GM23338 (cell line): ENCODE measurements at regions not wholly inside any gene's neighbourhood (a gene's known extent, or its start where the extent isn't known, plus 50 kb on each side); places are given as distances from the start of the nearest gene placed in this dataset.

Experiments used
- CTCF ChIP-seq, 2 experiments: fragments of 200-600 bp in 1 of 2; sonication (generic) in 1 of 2; conservative IDR thresholded peaks; 2 replicates each; pipeline versions ENCODE4 v1.5.1 to v1.6.1; 2016 to 2017; ENCODE audit warnings: antibody characterized with exemption in 2 of 2, low read depth in 2 of 2, mild to moderate bottlenecking in 2 of 2, moderate library complexity in 1 of 2
- ETS1 ChIP-seq: IDR thresholded peaks from 2 replicates; pipeline ENCODE4 v1.6.1; 2016; ENCODE audit warnings: antibody characterized with exemption
- EZH2 ChIP-seq: fragments of 200-600 bp; sonication (generic); IDR thresholded peaks from one replicate; pipeline ENCODE4 v1.8.0; 2017; ENCODE audit warnings: antibody characterized with exemption, mild to moderate bottlenecking, low read depth; ENCODE audit not compliant: unreplicated experiment
- EZH2phosphoT487 ChIP-seq: fragments of 200-600 bp; sonication (generic); IDR thresholded peaks from one replicate; pipeline ENCODE4 v1.8.1; 2018; ENCODE audit warnings: antibody characterized with exemption; ENCODE audit not compliant: unreplicated experiment
- NANOG ChIP-seq: IDR thresholded peaks from 2 replicates; pipeline ENCODE4 v1.6.1; 2016; ENCODE audit warnings: antibody characterized with exemption, borderline replicate concordance
- POLR2AphosphoS5 ChIP-seq: IDR thresholded peaks from 2 replicates; pipeline ENCODE4 v1.6.1; 2016; ENCODE audit warnings: antibody characterized with exemption, low read depth
- REST ChIP-seq: IDR thresholded peaks from one replicate; pipeline ENCODE4 v1.6.1; 2018; ENCODE audit warnings: antibody characterized with exemption; ENCODE audit not compliant: unreplicated experiment

- TF ChIP-seq CTCF (conservative IDR thresholded peaks at IDR 0.05; ENCODE audit: low read depth in 2 of 2), result no peak
- TF ChIP-seq REST, result no peak
- no peak for TF ChIP-seq ETS1
- TF ChIP-seq EZH2phosphoT487, result no peak
- TF ChIP-seq POLR2AphosphoS5, result no peak
- TF ChIP-seq NANOG, result no peak
- TF ChIP-seq EZH2, result no peak
Observed at GRCh38 chr15:97652700-97653167, 307.8 kb upstream of the ARRDC4 start.
